GM18873 (cell line): ENCODE measurements at regions not wholly inside any gene's neighbourhood (a gene's known extent, or its start where the extent isn't known, plus 50 kb on each side); places are given as distances from the start of the nearest gene placed in this dataset.
"Not testable (repeated sequence)": the region's sequence is repeated elsewhere in the genome, so short reads cannot be mapped to it uniquely, and the experiment has no call there.

Experiments used
- ATAC-seq: cut with Tn5 transposase; IDR thresholded peaks from one replicate; pipeline ENCODE4 v1.9.1; 2021; ENCODE audit warnings: mild to moderate bottlenecking, moderate library complexity, moderate number of reproducible peaks; ENCODE audit not compliant: unreplicated experiment, low FRiP score

DNA sequence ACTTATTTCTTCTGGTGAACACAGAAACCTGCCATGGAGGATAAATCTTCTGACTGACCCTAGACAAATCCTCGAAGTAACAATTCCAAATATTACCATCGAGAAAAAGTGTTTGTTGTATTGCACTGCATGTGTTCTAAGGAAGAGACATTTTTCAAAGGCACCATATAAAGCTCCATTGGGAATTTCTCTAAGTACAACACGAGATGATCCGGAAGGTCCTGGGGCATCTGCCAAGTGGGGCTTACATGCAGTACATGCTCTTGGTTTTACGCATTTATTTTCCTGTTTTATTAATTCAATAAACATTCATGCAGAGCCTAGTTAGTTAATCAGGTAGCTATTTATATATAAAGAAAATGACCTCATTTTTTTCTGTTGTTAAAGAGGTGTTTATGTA is 692.0 kb upstream of the IGFBP3 start:
- ATAC-seq, result no peak

DNA sequence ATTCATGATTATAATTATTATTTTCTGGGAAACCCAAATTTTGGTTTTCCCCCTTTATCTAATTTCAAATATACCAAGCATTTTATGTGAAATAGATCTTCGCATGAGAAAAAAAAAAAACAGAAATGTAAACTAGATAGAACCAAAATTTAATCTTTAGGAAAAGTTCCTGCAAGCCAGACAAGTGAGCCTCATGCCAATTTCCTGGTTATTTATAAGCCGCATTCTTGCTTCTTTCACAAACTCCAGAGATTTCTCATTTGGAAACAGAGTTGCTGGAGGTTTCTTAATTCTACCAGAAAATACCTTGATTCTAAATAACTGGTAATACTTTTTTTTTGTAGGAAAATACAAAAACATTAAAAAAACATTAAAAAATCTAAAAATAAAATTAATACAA is 690.4 kb upstream of the IGFBP3 start:
- ATAC-seq, result no peak

DNA sequence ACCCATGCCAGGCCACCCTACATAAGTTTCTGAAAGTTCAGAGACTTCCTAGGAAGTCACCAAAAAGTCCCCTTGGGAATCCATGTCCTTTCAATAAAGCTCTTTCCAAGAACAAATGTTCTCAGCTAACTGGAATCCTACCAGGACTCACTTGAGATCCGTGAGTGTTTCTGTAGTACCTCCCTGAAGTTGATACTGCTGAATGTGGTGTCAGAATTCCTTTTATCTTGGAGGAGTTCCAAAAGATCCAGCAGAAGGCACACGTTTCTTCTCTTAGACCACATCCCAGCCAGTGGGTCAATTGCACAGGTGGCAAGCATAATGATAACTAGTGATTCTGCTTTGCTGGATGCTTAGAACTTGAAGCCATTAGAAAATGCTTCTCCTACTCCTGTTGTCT is 689.7 kb upstream of the IGFBP3 start:
- no peak for ATAC-seq

DNA sequence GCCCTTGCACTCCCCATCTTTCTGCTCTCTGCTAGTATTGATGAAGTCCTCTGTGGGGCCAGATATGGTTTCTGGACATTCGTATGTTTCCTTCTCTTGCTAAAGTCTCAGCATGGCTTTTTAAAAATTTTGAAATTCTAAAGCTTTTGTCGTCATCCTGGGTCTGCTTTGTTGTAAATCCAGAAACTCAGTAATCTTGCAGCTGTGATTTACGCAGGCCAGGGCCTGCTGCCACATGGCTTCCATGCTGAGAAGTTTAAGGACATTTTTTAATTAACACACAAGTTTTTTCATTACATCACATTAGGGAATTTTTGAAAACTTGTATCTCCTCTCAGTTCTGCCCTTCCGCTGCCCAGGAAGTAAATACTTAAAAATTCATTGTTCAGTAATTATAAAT is 686.1 kb upstream of the IGFBP3 start:
- ATAC-seq, result no peak

DNA sequence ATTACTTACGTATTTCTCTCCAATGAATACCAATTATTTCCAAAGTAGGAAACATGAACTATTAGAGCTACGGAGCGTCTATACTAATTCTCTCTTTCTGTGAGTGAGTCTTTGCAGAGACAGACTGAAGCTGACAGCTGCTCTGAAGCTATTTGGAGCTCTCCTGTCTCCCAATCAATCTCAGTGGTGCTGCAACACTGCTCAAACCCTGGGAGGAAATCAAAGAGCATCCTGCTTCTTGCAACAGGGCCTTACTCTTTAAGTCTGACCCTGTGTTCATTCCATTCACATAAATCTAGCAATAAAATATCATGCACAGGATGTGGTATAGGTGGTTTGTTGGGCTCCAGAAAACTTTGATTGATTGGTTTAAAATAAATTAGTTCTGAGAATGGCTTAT is 685.7 kb upstream of the IGFBP3 start:
- no peak for ATAC-seq

DNA sequence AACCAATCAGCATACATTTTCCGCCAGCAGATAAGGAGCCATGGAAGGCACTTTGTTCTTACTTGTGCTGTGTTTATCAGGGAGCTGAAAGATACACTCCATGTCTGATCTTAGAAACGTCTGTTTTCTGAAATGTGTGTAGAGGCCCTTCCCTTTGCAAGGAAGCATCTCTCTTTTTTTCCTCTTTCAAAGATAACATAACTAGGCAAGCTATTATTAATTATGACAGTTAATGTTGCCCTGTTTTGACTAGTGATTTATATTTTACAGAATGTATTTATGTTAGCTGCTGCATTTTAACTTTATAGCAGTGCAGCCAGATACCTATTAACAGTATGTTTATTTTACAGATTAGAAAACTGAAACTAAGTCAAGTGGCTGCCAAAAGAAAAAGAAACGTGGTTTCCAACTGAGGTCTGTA is 683.2 kb upstream of the IGFBP3 start:
- ATAC-seq, result no peak

DNA sequence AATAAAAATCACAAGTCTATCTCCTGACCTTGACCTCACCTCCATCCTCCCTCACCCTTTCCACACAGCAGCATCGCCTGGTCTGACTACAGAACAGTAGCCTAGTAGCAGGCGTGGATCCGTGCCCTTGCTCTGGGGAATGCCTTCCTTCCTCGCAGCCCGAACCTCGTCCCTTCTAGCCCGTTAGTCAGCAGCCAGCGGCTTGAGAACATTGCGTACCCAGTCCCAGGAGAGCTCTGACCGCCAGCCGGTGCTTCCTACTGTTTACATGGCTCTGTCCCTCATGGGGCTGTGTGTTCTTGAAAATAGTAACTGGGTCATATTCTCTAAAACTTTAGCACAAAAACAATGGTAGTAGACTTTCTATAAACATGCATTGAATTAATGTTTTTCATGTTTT is 682.7 kb upstream of the IGFBP3 start:
- no peak for ATAC-seq

DNA sequence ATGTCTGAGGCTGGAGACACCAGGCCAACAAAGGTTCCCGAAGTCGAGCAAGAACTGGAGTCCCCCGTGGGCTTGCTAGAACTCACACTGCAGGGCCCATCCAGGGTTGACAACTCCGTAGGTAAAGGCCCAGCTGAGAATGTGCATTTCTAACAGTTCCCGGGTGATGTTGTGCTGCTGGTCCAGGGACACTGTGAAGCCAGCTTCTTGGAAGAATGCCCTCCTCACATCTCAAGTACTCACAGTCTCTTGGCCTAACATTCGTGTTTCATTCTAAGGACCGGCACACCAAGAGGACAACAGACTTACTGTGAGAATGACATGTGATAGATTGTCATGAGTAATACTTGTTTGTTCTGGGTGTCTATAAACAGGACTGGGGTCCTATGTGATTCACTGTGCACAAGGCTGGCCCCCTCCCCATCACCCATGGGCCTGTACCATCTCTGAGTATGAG is 682.3 kb upstream of the IGFBP3 start:
- no peak for ATAC-seq

DNA sequence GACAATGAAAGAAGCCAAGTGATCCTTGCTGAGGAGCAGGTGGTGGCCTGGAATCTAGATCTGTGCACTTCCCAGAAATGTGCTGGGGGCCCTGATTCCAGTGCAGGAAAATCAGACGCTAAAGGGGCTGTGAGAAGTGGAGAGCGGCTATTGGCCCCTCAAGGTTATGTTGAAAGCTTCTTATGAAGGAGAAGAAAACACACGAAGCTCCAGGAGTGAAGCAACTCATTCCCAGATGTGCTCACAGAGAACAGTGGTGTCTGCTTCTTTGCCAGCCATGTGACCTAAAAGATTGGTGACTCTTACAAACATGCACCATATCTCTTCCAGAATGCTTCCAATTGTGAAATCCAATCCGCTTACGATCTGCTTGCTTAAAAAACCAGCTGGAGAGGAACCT is 679.3 kb upstream of the IGFBP3 start:
- ATAC-seq, result no peak

DNA sequence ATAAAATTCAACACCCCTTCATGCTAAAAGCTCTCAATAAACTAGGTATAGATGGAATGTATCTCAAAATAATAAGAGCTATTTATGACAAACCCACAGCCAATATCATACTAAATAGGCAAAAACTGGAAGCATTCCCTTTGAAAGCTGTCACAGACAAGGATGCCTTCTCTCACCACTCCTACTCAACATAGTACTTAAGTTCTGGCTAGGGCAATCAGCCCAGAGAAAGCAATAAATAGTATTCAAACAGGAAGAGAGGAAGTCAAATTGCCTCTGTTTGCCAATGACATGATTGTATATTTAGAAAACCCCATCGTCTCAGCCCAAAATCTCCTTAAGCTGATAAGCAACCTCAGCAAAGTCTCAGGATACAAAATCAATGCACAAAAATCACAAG is 673.8 kb upstream of the IGFBP3 start:
- not testable (repeated sequence) for ATAC-seq

DNA sequence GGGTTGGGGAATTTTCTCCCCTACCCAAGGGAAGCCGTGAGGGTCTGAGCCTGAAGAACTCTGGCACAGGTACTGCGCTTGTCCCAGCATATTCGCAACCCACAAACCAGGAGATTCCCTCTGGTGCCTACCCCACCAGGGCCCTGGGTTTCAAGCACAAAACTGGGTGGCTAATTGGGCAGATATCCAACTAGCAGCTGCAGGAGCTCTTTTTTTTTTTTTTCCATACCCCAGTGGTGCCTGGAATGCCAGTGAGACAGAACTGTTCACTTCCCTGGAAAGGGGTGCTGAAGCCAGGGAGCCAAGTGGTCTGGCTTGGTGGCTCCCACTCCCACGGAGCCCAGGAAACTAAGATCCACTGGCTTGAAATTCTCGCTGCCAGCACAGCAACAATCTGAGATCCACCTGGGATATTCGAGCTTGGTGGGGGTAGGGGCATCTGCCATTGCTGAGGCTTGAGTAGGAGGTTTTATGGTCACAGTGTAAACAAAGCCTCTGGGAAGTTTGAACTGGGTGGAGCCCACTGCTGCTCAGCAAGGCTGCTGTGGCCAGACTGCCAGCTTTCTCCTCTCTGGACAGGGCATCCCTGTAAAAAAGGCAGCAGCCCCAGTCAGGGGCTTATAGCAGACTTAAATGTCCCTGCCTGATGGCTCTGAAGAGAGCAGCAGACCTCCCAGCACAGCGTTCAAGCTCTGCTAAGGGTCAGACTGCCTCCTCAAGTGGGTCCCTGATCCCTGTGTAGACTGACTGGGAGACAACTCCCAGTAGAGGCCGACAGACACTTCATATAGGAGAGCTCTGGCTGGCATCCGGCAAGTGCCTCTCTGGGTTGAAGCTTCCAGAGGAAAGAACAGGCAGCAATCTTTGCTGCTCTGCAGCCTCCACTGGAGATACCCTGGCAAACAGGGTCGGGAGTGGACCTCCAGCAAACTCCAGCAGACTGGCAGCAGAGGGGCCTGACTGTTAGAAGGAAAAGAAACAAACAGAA is 670.1 kb upstream of the IGFBP3 start:
- not testable (repeated sequence) for ATAC-seq

DNA sequence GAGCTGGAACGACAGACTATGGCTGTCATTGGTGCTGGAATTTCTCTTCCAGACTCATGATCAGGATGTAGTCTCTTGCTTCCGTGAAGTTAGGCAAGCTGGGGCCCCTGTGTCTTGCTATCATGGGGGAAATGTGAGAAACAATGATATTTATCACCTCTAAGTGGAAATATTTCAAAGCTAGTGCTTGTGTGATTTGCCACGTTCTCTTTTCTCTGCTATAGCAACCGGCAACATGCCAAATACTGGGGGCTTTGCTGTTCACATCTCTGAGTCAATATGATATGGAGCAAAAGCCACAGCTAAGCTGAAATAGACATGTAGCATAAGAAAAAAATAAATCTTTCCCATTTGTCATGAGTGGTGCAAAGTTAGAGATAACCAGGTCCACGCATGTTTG is 668.2 kb upstream of the IGFBP3 start:
- ATAC-seq, result no peak

DNA sequence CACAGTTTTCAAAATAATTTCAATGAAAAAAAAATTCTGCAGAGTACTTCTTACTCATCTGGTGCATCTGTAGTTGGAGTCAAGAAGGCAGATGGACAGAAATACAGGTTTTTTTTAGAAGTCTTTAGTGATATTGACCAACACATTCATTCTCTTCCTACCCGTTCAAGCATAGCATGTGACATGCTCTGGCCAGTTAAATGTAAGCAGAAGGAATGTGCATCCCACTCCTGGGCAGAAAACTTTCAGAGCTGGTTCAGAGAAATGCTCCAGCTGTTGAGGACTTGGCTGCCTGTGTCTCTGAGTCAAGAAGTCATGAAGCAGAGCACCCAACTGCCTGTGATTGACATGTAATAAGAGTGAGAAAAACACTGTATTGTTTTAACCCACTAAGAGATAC is 665.3 kb upstream of the IGFBP3 start:
- ATAC-seq, result no peak

DNA sequence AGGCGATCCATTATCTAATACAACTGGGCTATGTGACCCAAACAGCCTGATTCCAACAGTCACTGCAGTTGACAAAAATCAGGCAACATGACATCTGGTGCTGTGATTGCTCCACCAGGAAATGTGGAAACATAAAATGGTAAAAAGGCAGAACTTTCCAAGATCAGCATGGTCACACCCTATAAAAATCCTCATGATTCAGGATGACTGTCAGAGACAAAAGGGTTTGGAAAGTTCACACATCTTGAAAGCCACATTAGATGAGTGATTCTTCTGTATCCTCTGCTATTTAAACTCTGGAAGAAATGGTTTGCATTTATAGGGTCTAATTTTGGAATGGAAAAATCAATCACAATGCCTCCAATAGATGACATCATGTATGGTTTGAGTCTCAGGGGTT is 662.6 kb upstream of the IGFBP3 start:
- no peak for ATAC-seq

DNA sequence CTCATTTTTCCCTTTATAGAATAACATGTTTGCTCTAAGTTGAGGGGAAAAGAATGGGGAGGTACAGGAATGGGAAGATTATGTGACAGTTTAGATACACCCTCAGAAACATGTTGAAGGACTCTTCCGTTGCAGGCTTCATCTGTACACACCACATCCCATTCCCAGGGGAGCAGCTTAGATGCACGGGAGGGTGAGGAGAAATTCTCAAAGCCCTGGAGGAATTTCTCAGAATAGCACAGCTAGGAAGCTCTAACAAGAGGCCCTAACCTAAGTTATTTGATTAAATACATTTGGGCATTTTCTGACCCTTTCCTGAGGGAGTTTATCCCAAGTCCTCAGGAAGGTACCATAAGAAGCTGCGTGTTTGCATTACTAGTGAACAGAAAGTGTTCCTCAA is 660.2 kb upstream of the IGFBP3 start:
- ATAC-seq, result no peak

DNA sequence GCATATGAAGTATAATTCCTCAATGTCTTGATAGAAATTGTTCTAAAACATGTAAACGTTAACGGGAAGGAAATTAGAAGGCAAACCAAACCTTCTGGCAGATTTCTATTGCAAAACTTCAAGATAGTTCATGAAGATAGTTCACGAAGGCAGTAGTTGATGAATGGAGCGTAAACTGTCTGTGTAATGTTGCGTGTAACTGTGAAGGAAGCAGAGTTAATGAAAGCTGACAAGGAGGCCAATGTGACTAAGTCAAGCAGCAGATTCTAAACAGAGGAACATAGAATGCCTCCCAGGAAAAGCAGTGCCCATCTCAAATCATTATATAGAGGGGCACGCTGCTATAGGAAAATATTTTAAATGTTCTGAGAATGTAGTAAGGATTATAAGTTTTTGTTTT is 659.7 kb upstream of the IGFBP3 start:
- no peak for ATAC-seq

DNA sequence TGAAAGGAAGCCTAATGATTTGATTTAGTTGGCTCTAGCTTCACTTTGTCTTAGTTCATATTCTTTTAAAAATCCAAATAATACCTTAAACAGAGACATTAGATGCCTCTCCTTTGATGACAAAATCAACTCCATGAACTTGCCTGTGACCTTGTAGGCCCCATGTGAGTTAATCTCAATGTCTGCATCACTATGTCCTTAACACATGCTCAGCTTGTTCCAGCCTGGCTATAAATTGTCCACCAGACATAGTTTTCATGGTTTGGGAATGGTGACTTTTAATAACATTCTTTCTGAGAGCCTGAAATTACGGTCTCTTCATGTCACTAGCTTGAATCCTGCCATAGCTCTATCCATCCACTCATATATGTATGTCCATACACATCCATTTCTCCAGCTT is 656.3 kb upstream of the IGFBP3 start:
- no peak for ATAC-seq

DNA sequence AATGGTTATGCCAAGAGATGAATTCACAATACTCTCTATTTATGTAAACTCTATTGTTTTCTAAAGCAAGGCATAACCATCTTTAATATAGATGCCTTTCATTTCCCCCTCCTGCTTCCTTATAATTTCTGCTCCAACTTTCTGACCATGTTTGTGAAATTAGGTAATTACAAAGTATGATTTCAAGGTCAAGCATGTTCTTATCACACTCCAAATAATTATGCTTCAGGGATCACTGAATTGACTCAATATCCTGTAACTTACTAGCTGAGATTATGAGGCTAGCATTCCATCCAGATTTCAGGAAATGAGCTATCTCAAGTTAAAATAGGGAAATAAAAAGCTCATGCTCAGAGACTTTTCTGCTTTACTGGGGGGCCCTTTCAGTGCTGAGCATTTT is 655.9 kb upstream of the IGFBP3 start:
- no peak for ATAC-seq

DNA sequence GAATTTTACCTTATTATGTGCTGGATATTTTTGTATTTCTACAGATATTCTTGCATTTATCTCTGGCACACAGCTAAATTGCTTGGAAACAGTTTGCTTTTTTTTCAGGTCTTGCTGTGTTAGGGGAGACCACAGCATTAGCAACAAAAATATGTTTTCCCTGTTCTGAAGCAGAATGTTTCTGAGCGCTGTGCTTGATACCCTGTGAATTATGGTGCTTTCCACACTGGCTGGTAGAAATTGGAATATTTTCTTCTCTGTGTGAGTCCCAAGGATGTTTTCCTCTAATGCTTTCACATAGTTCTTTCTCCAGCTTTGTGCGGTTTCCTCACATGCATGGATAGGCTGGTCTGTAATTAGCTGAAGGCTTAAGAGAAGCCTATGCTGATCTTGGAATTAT is 651.6 kb upstream of the IGFBP3 start:
- no peak for ATAC-seq

DNA sequence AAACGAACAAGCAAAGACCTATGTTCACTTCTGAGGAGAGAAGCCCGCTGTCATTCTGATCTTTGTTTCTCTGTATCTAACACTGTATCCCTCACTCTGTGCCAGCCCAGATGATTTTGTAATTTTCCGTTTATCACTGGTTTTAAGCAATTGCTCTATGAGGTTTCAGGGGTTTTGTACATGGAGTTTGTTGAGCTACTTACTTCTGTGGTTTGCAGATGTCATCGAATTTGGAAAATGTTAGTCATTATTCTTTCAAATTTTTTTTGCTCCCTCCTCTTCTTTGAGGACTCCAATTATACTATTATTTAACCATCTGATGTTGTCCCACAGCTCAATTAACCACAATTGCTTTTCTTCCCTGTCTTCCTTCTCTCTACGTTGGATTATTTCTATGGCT is 650.9 kb upstream of the IGFBP3 start:
- no peak for ATAC-seq

DNA sequence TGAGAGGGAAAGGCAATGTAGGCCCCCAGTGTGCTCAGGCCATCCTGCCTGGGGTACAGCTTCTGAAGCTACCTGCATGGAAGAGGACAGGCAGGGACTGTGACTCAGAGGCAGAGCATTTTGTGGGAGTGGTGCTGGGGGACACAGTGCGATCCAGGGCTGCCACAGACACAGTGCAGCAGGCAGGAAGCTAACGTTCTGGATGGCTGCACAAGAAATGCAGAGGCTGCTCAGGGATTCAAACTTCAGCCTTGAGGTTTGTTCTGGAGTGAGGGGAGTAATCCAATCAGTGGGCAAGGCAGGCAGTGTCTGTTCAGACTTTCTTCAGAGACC is 648.0 kb upstream of the IGFBP3 start:
- no peak for ATAC-seq

DNA sequence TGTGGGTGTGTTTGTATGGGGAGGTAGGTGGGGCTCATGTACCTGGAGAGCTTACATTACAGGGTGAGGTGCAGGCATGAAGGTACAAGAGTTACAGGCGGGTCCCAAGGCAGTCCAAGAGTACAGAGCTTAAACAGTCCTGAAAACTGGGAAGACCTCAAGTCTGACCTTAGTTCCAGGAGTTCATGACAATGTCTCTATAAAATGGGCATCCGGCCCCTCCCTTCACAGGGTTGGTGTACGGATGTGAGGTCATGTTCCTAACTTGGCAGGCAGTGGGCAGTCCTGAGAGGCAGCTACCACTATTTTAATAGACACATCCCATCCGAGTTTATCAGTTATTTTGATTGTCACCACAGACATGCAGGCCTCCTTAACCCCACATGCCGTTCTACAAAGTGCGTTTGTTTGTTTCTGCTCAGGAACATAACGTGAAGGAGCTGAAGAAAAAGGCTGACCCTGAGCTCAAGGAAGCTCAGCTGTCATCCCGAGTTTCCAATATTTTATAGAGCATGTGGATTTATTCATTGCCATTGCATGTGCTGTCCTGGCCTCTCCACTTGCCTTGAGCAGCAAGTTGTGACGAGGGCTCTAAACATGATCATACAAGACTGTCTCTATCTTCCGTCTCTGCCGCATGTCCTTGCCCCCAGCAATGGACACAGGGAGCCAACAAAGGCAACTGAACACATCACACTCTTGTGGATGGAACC is 647.5 kb upstream of the IGFBP3 start:
- no peak for ATAC-seq
